Neural crest cell (in vitro differentiated cells): ENCODE measurements at regions not wholly inside any gene's neighbourhood (a gene's known extent, or its start where the extent isn't known, plus 50 kb on each side); places are given as distances from the start of the nearest gene placed in this dataset.

ENCODE experiments used
- DNase-seq: peaks from one replicate; pipeline ENCODE4 v3.0.0; 2021; ENCODE audit warnings: low read depth, mixed read lengths, low spot score
- H3K27ac Mint-ChIP-seq: one replicate; pipeline ENCODE4 v1.8.0; 2021; ENCODE audit warnings: mild to moderate bottlenecking, mixed read lengths; ENCODE audit not compliant: unreplicated experiment
- H3K27me3 Mint-ChIP-seq: 2 replicates; pipeline ENCODE4 v1.8.0; 2021; ENCODE audit warnings: low read depth, mild to moderate bottlenecking, mixed read lengths
- H3K36me3 Mint-ChIP-seq: 2 replicates; pipeline ENCODE4 v1.8.0; 2021; ENCODE audit warnings: low read depth, mild to moderate bottlenecking, mixed read lengths
- H3K4me1 Mint-ChIP-seq: 2 replicates; pipeline ENCODE4 v1.8.0; 2021; ENCODE audit warnings: mixed read lengths
- H3K4me3 Mint-ChIP-seq: one replicate; pipeline ENCODE4 v1.8.0; 2021; ENCODE audit warnings: mild to moderate bottlenecking, mixed read lengths
- H3K9me3 Mint-ChIP-seq: 2 replicates; pipeline ENCODE4 v1.8.0; 2021; ENCODE audit warnings: mixed read lengths
- CTCF ChIP-seq: fragments of 200-600 bp; sonication (generic); conservative IDR thresholded peaks from 2 replicates; pipeline ENCODE4 v1.5.0; 2021; ENCODE audit warnings: antibody characterized with exemption, mild to moderate bottlenecking

- H3K36me3 Mint-ChIP-seq = no peaks in the 10 kb centered on the region
- TF ChIP-seq CTCF = no peak
- H3K4me1 Mint-ChIP-seq = peaks cover 68% of the 10 kb centered on the region
- H3K27ac Mint-ChIP-seq = peak overlapping the region; percentile 67
- H3K4me3 Mint-ChIP-seq = peak overlapping the region; percentile 24
- H3K9me3 Mint-ChIP-seq = no peaks in the 10 kb centered on the region
- H3K27me3 Mint-ChIP-seq = no peaks in the 10 kb centered on the region
- no peak for DNase-seq
Measured at GRCh38 chr2:120886534-120887319, 151.1 kb downstream of the GLI2 start.

- H3K9me3 Mint-ChIP-seq = no peaks in the 10 kb centered on the region
- DNase-seq = no peak
- peaks cover 71% of the 10 kb centered on the region for H3K4me1 Mint-ChIP-seq
- TF ChIP-seq CTCF = no peak
- peak overlapping the region; percentile 79 for H3K27ac Mint-ChIP-seq
- H3K36me3 Mint-ChIP-seq = no peaks in the 10 kb centered on the region
- no peaks in the 10 kb centered on the region for H3K27me3 Mint-ChIP-seq
- H3K4me3 Mint-ChIP-seq = peak overlapping the region; percentile 24
Measured at GRCh38 chr2:120887320-120887697, 151.6 kb downstream of the GLI2 start.

GRCh38 chr2:120887741-120888231 is 152.1 kb downstream of the GLI2 start:
- Mint-ChIP-seq H3K4me1 (peaks cover 76% of the 10 kb centered on the region), H3K4me3 (peak overlapping the region; percentile 24), H3K36me3 (no peaks in the 10 kb centered on the region), H3K27me3 (no peaks in the 10 kb centered on the region), H3K9me3 (no peaks in the 10 kb centered on the region), H3K27ac (peak overlapping the region; percentile 79)
- TF ChIP-seq CTCF = no peak
- no peak for DNase-seq

- H3K4me1 Mint-ChIP-seq = peaks cover 81% of the 10 kb centered on the region
- DNase-seq = no peak
- H3K27me3 Mint-ChIP-seq = no peaks in the 10 kb centered on the region
- H3K27ac Mint-ChIP-seq = no peak overlapping the region
- H3K36me3 Mint-ChIP-seq = no peaks in the 10 kb centered on the region
- no peak overlapping the region for H3K4me3 Mint-ChIP-seq
- TF ChIP-seq CTCF = no peak
- H3K9me3 Mint-ChIP-seq = no peaks in the 10 kb centered on the region
Measured at GRCh38 chr2:120888851-120889250, 153.2 kb downstream of the GLI2 start.

GRCh38 chr2:120889936-120890335 is 154.3 kb downstream of the GLI2 start:
- Mint-ChIP-seq H3K9me3 (no peaks in the 10 kb centered on the region), H3K36me3 (no peaks in the 10 kb centered on the region), H3K27me3 (no peaks in the 10 kb centered on the region), H3K4me1 (peaks cover 83% of the 10 kb centered on the region), H3K27ac (peak overlapping the region; percentile 7), H3K4me3 (no peak overlapping the region)
- no peak for DNase-seq
- no peak for TF ChIP-seq CTCF
